HG03354 (cell line): ENCODE measurements at regions not wholly inside any gene's neighbourhood (a gene's known extent, or its start where the extent isn't known, plus 50 kb on each side); places are given as distances from the start of the nearest gene placed in this dataset.
"Not testable (repeated sequence)": the region's sequence is repeated elsewhere in the genome, so short reads cannot be mapped to it uniquely, and the experiment has no call there.

ENCODE experiments used
- ATAC-seq: cut with Tn5 transposase; IDR thresholded peaks from one replicate; pipeline ENCODE4 v1.9.1; 2021; ENCODE audit warnings: mild to moderate bottlenecking; ENCODE audit not compliant: unreplicated experiment, poor library complexity, severe bottlenecking

GRCh38 chr4:180280726-180281297 is 1962.4 kb upstream of the TENM3 start:
- peak; percentile 9 for ATAC-seq

- ATAC-seq: no peak
These were observed 1961.5 kb upstream of the TENM3 start for GRCh38 chr4:180281724-180282123.

- ATAC-seq: no peak
These were observed 1958.9 kb upstream of the TENM3 start for GRCh38 chr4:180284267-180284666.

- ATAC-seq: peak; percentile 65
These were observed 1957.4 kb upstream of the TENM3 start for GRCh38 chr4:180285796-180286195.

- ATAC-seq: no peak
These were observed 1950.9 kb upstream of the TENM3 start for GRCh38 chr4:180292339-180292738.

- no peak for ATAC-seq
These were observed 1947.1 kb upstream of the TENM3 start for GRCh38 chr4:180296036-180296599.

- no peak for ATAC-seq
These were observed 1938.9 kb upstream of the TENM3 start for GRCh38 chr4:180304321-180304720.

- no peak for ATAC-seq
These were observed 1932.6 kb upstream of the TENM3 start for GRCh38 chr4:180310616-180311015.

- ATAC-seq: peak; percentile 68
These were observed 1928.2 kb upstream of the TENM3 start for GRCh38 chr4:180314972-180315371.

- no peak for ATAC-seq
These were observed 1912.7 kb upstream of the TENM3 start for GRCh38 chr4:180330521-180330920.

- ATAC-seq: no peak
These were observed 1910.0 kb upstream of the TENM3 start for GRCh38 chr4:180333162-180333561.

- ATAC-seq: no peak
These were observed 1907.6 kb upstream of the TENM3 start for GRCh38 chr4:180335566-180335965.

GRCh38 chr4:180336494-180337090 is 1906.6 kb upstream of the TENM3 start:
- ATAC-seq: no peak

- no peak for ATAC-seq
These were observed 1901.3 kb upstream of the TENM3 start for GRCh38 chr4:180341926-180342325.

- ATAC-seq: no peak
These were observed 1892.3 kb upstream of the TENM3 start for GRCh38 chr4:180350901-180351300.

- ATAC-seq: no peak
These were observed 1886.4 kb upstream of the TENM3 start for GRCh38 chr4:180356766-180357165.

- not testable (repeated sequence) for ATAC-seq
These were observed 1883.1 kb upstream of the TENM3 start for GRCh38 chr4:180360113-180360512.

- ATAC-seq: no peak
These were observed 1879.4 kb upstream of the TENM3 start for GRCh38 chr4:180363815-180364214.

- no peak for ATAC-seq
These were observed 1870.5 kb upstream of the TENM3 start for GRCh38 chr4:180372691-180373090.

GRCh38 chr4:180377741-180378140 is 1865.5 kb upstream of the TENM3 start:
- ATAC-seq: no peak

- ATAC-seq: no peak
These were observed 1862.5 kb upstream of the TENM3 start for GRCh38 chr4:180380733-180381132.

GRCh38 chr4:180391613-180392012 is 1851.6 kb upstream of the TENM3 start:
- ATAC-seq: no peak
